ENCODE measurements at regions not wholly inside any gene's neighbourhood (a gene's known extent, or its start where the extent isn't known, plus 50 kb on each side); places are given as distances from the start of the nearest gene placed in this dataset.

- H3K27me3 Mint-ChIP-seq (ENCODE audit: low read depth): peaks cover 23% of the 10 kb centered on the region
- no peaks in the 10 kb centered on the region for H3K4me1 Mint-ChIP-seq (ENCODE audit: low read depth)
- DNase-seq (ENCODE audit: low spot score): no peak
- TF ChIP-seq, protein P1, sequence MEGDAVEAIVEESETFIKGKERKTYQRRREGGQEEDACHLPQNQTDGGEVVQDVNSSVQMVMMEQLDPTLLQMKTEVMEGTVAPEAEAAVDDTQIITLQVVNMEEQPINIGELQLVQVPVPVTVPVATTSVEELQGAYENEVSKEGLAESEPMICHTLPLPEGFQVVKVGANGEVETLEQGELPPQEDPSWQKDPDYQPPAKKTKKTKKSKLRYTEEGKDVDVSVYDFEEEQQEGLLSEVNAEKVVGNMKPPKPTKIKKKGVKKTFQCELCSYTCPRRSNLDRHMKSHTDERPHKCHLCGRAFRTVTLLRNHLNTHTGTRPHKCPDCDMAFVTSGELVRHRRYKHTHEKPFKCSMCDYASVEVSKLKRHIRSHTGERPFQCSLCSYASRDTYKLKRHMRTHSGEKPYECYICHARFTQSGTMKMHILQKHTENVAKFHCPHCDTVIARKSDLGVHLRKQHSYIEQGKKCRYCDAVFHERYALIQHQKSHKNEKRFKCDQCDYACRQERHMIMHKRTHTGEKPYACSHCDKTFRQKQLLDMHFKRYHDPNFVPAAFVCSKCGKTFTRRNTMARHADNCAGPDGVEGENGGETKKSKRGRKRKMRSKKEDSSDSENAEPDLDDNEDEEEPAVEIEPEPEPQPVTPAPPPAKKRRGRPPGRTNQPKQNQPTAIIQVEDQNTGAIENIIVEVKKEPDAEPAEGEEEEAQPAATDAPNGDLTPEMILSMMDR (IDR thresholded peaks at IDR 0.05): no peak
- H3K9me3 Mint-ChIP-seq (ENCODE audit: low read depth): peaks cover 3% of the 10 kb centered on the region
- no peaks in the 10 kb centered on the region for H3K36me3 Mint-ChIP-seq (ENCODE audit: low read depth)
- H3K4me3 Mint-ChIP-seq (ENCODE audit: unreplicated experiment): no peak overlapping the region
- H3K27ac Mint-ChIP-seq (ENCODE audit: unreplicated experiment): no peak overlapping the region
Observed at GRCh38 chr16:56101480-56101879, 89.8 kb upstream of the GNAO1 start.

DNA sequence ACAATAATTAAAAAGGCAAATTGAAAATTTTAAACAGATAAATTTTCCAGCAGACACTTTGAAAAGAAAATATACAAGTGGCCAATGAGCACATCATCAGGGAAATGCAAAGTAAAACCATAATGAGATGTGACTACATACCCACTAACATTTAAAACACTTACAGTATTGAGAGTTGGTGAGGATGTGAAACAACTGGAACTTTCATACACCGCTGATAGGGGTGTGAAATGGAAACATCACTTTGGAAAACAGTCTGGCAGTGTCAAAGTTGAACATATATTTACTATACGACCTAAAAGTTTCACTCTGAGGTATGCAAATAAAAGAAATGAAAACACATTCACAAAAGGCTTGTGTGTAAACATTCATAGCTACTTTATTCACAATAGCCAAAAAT, 94.0 kb upstream of the GNAO1 start:
- TF ChIP-seq, protein P1 (IDR thresholded peaks at IDR 0.05): no peak
- Mint-ChIP-seq H3K4me3 (ENCODE audit: unreplicated experiment) (no peak overlapping the region), H3K27ac (ENCODE audit: unreplicated experiment) (no peak overlapping the region), H3K9me3 (ENCODE audit: low read depth) (peaks cover 6% of the 10 kb centered on the region), H3K27me3 (ENCODE audit: low read depth) (peaks cover 22% of the 10 kb centered on the region), H3K4me1 (ENCODE audit: low read depth) (no peaks in the 10 kb centered on the region), H3K36me3 (ENCODE audit: low read depth) (no peaks in the 10 kb centered on the region)
- DNase-seq (ENCODE audit: low spot score): no peak

DNA sequence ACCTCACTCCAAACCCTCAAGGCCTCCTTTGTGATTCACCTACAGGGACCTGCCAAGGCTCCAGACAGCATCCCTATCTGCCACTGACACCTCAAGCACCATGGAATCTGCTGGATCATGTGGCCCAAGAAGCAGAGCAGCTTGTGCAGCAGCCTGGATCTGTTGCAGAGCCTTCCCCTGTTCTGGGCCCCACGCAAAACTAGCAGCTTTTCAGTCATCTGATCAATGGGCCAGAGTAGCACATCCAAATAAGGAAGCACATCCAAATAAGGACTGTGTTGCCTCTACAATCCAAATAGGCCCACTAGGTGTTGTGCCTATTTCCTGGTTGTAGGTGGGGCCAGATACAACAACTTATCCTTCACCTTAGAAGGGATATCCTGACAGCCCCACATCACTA, 97.1 kb upstream of the GNAO1 start:
- Mint-ChIP-seq H3K36me3 (ENCODE audit: low read depth) (no peaks in the 10 kb centered on the region), H3K4me3 (ENCODE audit: unreplicated experiment) (no peak overlapping the region), H3K27ac (ENCODE audit: unreplicated experiment) (no peak overlapping the region), H3K9me3 (ENCODE audit: low read depth) (peaks cover 3% of the 10 kb centered on the region), H3K27me3 (ENCODE audit: low read depth) (peaks cover 17% of the 10 kb centered on the region), H3K4me1 (ENCODE audit: low read depth) (no peaks in the 10 kb centered on the region)
- TF ChIP-seq, protein P1 (IDR thresholded peaks at IDR 0.05): no peak
- DNase-seq (ENCODE audit: low spot score): no peak

GRCh38 chr16:56093055-56093454, 98.2 kb upstream of the GNAO1 start:
- Mint-ChIP-seq H3K36me3 (ENCODE audit: low read depth) (no peaks in the 10 kb centered on the region), H3K4me1 (ENCODE audit: low read depth) (no peaks in the 10 kb centered on the region), H3K4me3 (ENCODE audit: unreplicated experiment) (no peak overlapping the region), H3K27me3 (ENCODE audit: low read depth) (peaks cover 14% of the 10 kb centered on the region), H3K9me3 (ENCODE audit: low read depth) (peaks cover 3% of the 10 kb centered on the region), H3K27ac (ENCODE audit: unreplicated experiment) (no peak overlapping the region)
- DNase-seq (ENCODE audit: low spot score): no peak
- TF ChIP-seq, protein P1 (IDR thresholded peaks at IDR 0.05): no peak

DNA sequence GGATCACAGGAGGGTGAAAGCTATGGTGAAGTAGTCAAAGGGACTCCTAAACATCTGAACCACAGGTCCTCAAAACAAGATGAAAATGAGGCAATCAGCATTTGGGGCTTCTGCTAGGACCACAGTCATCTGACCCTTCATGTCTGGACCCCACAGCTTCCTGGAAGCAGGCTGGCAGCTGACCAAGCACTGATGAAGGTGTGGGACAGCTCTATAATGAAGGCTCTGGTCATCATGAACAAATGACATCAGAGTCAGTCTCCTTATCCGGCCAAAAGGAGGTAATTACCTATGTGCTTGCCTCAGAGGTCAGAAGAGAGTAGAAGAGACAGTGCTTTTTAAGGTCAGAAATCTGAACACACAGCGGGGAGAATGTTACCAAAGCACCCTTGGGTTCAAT, 101.2 kb upstream of the GNAO1 start:
- Mint-ChIP-seq H3K27ac (ENCODE audit: unreplicated experiment) (no peak overlapping the region), H3K27me3 (ENCODE audit: low read depth) (peaks cover 13% of the 10 kb centered on the region), H3K36me3 (ENCODE audit: low read depth) (no peaks in the 10 kb centered on the region), H3K4me3 (ENCODE audit: unreplicated experiment) (no peak overlapping the region), H3K9me3 (ENCODE audit: low read depth) (peaks cover 3% of the 10 kb centered on the region), H3K4me1 (ENCODE audit: low read depth) (no peaks in the 10 kb centered on the region)
- TF ChIP-seq, protein P1 (IDR thresholded peaks at IDR 0.05): no peak
- DNase-seq (ENCODE audit: low spot score): no peak

All from chondrocyte (in vitro differentiated cells).